ENCODE measurements at regions not wholly inside any gene's neighbourhood (a gene's known extent, or its start where the extent isn't known, plus 50 kb on each side); places are given as distances from the start of the nearest gene placed in this dataset.
"Not testable (repeated sequence)": the region's sequence is repeated elsewhere in the genome, so short reads cannot be mapped to it uniquely, and the experiment has no call there.

GRCh38 chr13:33403807-33404362 is 118.3 kb upstream of the STARD13 start:
- TF ChIP-seq JUND (IDR thresholded peaks at IDR 0.05; ENCODE audit: low read depth), result no peak
- no peak for DNase-seq (ENCODE audit: low read depth in 1 of 2, low spot score in 1 of 2)
- in situ Hi-C loops (cut with HindIII; ENCODE audit: low pct_unique_long_range_greater_than_20kb, low sequenced_read_pairs), result no loop called here

DNA sequence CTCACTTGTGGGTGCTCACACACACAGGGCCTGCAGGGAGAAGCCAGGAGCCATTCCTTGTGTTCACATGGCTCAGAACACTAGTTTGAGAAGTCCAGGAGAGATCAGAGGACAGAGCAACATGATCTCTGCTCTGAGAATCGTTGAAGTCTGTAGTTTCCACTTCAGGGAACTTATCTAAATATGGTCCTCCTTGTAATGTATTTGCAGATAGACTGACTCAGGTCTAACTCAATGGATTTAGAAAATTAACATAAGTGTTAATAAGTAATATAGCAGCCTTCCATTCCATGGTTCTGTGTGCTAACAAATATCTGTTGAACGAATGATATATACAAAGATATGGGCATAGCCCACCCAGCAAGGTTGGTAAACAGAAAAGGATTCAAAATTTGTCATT is 119.8 kb upstream of the STARD13 start:
- no peak for TF ChIP-seq JUND (IDR thresholded peaks at IDR 0.05; ENCODE audit: low read depth)
- in situ Hi-C loops (cut with HindIII; ENCODE audit: low pct_unique_long_range_greater_than_20kb, low sequenced_read_pairs), result no loop called here
- DNase-seq (ENCODE audit: low read depth in 1 of 2, low spot score in 1 of 2), result no peak

DNA sequence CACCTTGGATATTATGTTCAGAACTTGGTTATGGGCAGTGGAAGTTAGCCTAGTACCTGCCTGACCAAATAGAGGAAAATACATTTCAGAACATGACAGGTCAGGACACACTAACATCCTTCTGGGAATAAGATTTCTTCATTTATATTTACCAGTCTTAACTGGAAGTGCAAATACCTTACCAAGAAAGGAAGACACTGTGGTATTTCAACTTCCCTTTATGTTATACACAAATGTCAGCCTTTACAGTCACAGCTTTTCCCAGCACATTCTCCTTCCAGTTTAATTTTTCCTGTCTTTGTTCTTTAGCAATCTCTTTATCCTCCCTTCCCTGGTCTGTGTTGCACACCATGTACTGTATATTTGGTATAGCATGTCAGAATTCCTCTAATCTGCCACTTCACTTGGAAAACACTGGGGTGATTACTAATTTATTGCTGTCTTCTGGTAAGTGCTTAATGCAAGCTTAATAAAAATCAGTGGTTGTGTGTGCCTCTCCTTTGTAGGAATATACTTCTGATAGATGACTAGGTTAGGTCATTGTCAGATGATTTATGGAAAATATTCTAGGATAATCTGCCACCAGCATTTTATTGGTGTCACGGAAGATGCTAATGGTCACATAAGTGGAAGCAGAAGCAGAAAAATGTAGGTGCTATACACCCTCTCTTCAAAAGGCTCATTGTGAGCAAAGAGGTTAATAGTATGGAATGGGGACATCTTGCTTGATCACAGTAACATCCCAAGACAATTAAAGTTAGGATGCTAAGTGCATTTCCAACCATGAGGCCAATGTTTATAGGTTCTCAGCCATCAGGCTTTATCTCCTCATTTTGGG is 124.3 kb upstream of the STARD13 start:
- in situ Hi-C loops (cut with HindIII; ENCODE audit: low pct_unique_long_range_greater_than_20kb, low sequenced_read_pairs), result no loop called here
- no peak for TF ChIP-seq JUND (IDR thresholded peaks at IDR 0.05; ENCODE audit: low read depth)
- DNase-seq (ENCODE audit: low read depth in 1 of 2, low spot score in 1 of 2), result no peak

DNA sequence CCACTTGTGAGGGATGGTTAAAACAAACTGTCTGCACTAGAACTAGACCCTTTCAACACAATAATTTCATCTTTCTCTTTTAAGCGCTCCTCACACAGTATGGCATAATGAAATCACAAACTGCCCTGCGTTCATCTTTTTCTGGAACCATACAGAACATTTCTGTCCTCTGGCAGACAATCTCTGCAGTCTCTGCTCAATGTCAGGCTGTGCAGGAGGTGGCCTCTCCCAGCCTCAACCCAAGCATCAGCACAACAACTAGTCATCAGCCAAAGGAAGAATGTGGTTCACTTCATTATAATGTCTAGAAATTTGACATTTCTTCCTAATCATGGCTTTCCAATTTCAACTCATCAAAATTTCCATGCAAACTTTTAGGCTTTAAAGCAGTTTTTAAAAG is 125.1 kb upstream of the STARD13 start:
- DNase-seq (ENCODE audit: low read depth in 1 of 2, low spot score in 1 of 2), result no peak
- no peak for TF ChIP-seq JUND (IDR thresholded peaks at IDR 0.05; ENCODE audit: low read depth)
- in situ Hi-C loops (cut with HindIII; ENCODE audit: low pct_unique_long_range_greater_than_20kb, low sequenced_read_pairs), result no loop called here

GRCh38 chr13:33411312-33411711 is 125.8 kb upstream of the STARD13 start:
- TF ChIP-seq JUND (IDR thresholded peaks at IDR 0.05; ENCODE audit: low read depth), result no peak
- DNase-seq (ENCODE audit: low read depth in 1 of 2, low spot score in 1 of 2), result no peak
- in situ Hi-C loops (cut with HindIII; ENCODE audit: low pct_unique_long_range_greater_than_20kb, low sequenced_read_pairs), result no loop called here

DNA sequence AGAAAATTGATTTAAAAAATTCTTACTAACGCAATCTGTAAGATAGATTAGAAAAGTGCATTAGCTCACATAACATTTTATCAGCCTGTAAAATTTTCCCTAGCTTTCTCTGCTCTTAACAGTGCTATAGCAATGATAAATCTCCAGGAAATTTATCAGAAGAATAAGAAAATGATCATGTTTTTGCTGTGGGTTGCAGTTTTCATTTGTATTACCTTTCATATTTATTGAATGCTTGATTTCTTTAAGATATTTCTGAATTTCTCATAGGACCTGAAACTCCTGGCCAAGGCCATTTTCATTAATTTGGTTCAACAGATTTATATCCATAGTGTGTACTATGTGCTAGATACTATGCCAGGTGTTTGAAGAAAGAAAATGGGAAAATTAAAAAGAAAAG is 130.3 kb upstream of the STARD13 start:
- in situ Hi-C loops (cut with HindIII; ENCODE audit: low pct_unique_long_range_greater_than_20kb, low sequenced_read_pairs), result no loop called here
- no peak for TF ChIP-seq JUND (IDR thresholded peaks at IDR 0.05; ENCODE audit: low read depth)

GRCh38 chr13:33418224-33418953 is 132.8 kb upstream of the STARD13 start:
- DNase-seq (ENCODE audit: low read depth in 1 of 2, low spot score in 1 of 2); in situ Hi-C loops (cut with HindIII; ENCODE audit: low pct_unique_long_range_greater_than_20kb, low sequenced_read_pairs): not testable (repeated sequence)

More for the DNA sequence above, 130.3 kb upstream of the STARD13 start:
- no peak for DNase-seq (ENCODE audit: low read depth in 1 of 2, low spot score in 1 of 2)

GRCh38 chr13:33420117-33420516 is 134.6 kb upstream of the STARD13 start:
- DNase-seq (ENCODE audit: low read depth in 1 of 2, low spot score in 1 of 2); in situ Hi-C loops (cut with HindIII; ENCODE audit: low pct_unique_long_range_greater_than_20kb, low sequenced_read_pairs): not testable (repeated sequence)

DNA sequence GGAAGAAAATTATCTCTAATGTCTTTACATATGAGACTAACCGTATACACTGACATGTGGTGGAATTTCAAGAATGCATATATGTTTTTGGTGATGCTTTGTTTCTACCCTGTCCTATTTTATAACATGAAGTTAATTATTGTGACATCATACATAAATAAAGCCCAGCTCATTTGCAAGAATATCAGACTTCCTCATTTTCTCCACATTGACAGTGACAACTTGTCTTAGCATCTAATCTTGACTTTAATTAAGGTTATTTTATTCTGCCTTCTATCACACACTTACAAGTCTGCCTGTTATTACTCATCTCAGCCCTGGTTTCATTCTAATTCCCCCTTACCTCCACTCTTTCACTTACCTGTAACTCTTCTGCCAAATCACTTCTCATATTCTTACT is 140.6 kb upstream of the STARD13 start:
- DNase-seq (ENCODE audit: low read depth in 1 of 2, low spot score in 1 of 2), result no peak
- no peak for TF ChIP-seq JUND (IDR thresholded peaks at IDR 0.05; ENCODE audit: low read depth)
- in situ Hi-C loops (cut with HindIII; ENCODE audit: low pct_unique_long_range_greater_than_20kb, low sequenced_read_pairs), result no loop called here

DNA sequence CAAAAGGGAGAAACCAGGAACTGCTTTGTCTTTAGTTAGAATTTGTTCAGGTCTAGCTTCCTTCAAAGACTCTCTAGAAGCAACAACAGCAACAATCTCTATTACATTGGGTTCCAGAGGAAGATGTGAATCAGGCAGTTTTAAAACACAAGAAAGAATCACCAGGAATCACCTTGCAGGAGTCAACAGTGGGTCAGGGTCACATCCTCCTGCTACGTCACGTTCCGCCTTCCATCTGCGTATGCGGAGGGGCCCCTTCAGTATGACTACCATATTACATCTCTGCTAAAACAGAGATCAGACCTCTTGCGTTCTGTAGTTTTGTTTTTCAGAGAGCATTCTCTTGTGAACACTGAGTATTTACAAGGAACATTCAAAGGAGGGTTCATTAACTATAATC is 147.8 kb upstream of the STARD13 start:
- DNase-seq (ENCODE audit: low read depth in 1 of 2, low spot score in 1 of 2), result no peak
- TF ChIP-seq JUND (IDR thresholded peaks at IDR 0.05; ENCODE audit: low read depth), result no peak
- in situ Hi-C loops (cut with HindIII; ENCODE audit: low pct_unique_long_range_greater_than_20kb, low sequenced_read_pairs), result no loop called here

- DNase-seq (ENCODE audit: low read depth in 1 of 2, low spot score in 1 of 2), result no peak
- in situ Hi-C loops (cut with HindIII; ENCODE audit: low pct_unique_long_range_greater_than_20kb, low sequenced_read_pairs), result no loop called here
- no peak for TF ChIP-seq JUND (IDR thresholded peaks at IDR 0.05; ENCODE audit: low read depth)
These were observed 149.1 kb upstream of the STARD13 start for GRCh38 chr13:33434676-33435075.

DNA sequence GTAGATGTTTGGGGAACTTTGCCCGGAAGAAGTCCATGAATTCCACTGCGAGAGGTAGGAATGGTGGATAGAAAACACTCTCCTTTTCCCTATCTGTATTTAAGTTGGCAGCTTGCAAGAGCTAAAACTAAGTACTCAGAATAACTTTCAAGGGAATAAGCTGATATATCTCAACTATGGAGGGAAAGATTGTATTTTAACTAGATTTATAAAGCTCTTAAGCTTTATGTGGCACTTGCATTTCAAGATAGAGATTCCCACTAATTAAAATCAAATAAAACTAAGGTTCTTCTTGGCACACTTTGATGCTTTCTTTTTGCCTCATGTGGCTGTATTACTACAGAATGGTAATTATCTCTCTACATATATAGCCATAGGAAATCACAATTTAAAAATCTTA is 149.7 kb upstream of the STARD13 start:
- DNase-seq (ENCODE audit: low read depth in 1 of 2, low spot score in 1 of 2), result no peak
- in situ Hi-C loops (cut with HindIII; ENCODE audit: low pct_unique_long_range_greater_than_20kb, low sequenced_read_pairs), result no loop called here
- no peak for TF ChIP-seq JUND (IDR thresholded peaks at IDR 0.05; ENCODE audit: low read depth)

DNA sequence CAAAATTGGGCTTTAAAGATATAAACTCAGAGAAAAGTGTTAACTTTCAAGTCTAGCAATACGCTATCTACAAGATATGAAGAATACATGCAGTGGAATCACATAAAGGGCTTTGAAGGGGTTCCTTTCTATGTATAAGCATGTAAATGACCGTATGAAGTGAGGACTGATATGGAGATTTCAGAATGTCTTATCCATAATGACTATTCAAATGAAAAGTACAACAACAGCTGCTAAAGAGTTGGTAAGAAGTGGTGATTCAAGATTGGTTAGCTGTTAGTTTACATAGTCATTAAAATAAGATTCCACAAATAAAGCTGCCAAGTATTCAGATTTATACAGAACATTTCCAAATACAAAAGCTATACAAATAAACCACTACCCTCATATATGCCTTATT is 153.4 kb upstream of the STARD13 start:
- DNase-seq (ENCODE audit: low read depth in 1 of 2, low spot score in 1 of 2), result no peak
- in situ Hi-C loops (cut with HindIII; ENCODE audit: low pct_unique_long_range_greater_than_20kb, low sequenced_read_pairs), result no loop called here
- TF ChIP-seq JUND (IDR thresholded peaks at IDR 0.05; ENCODE audit: low read depth), result no peak

Data from T47D (cell line).